Kidney (tissue), 13 donors: ENCODE measurements at regions not wholly inside any gene's neighbourhood (a gene's known extent, or its start where the extent isn't known, plus 50 kb on each side); places are given as distances from the start of the nearest gene placed in this dataset.

Experiments
- DNase-seq, 5 donors: peaks; one replicate each; pipeline ENCODE4 v3.0.0-alpha.2; 2013 to 2020
- FAIRE-seq: peaks from 2 replicates; lab custom pipeline; 2012; peaks lifted over from hg19 to GRCh38; lab: Jason Lieb, UNC
- H3K27ac ChIP-seq, 2 donors: one replicate each; pipeline ENCODE4 v1.7.0; 2013; ENCODE audit warnings: low read depth in 2 of 2, low read length in 2 of 2, inconsistent platforms in 1 of 2
- H3K27me3 ChIP-seq: one replicate; pipeline ENCODE4 v1.7.1; 2013; ENCODE audit warnings: low read length, inconsistent platforms; ENCODE audit not compliant: control insufficient read depth, insufficient read depth
- H3K36me3 ChIP-seq, 3 donors: one replicate each; pipeline versions ENCODE4 v1.7.0 to v1.7.1; 2013; ENCODE audit warnings: low read length in 3 of 3, control low read depth in 1 of 3, inconsistent platforms in 1 of 3; ENCODE audit not compliant: insufficient read depth in 3 of 3, control insufficient read depth in 2 of 3
- H3K4me1 ChIP-seq, 3 donors: one replicate each; pipeline versions ENCODE4 v1.7.0 to v1.7.1; 2013; ENCODE audit warnings: low read length in 3 of 3, inconsistent platforms in 1 of 3, low read depth in 1 of 3; ENCODE audit not compliant: control insufficient read depth in 2 of 3, insufficient read depth in 2 of 3
- H3K4me3 ChIP-seq, 3 donors: one replicate each; pipeline versions ENCODE4 v1.7.0 to v1.8.1; 2013; ENCODE audit warnings: low read length in 3 of 3, control low read depth in 1 of 3, inconsistent platforms in 1 of 3
- H3K9ac ChIP-seq, 3 donors: one replicate each; pipeline versions ENCODE4 v1.7.0 to v1.7.1; 2013; ENCODE audit warnings: low read length in 3 of 3, control low read depth in 1 of 3, inconsistent platforms in 1 of 3
- H3K9me3 ChIP-seq, 3 donors: one replicate each; pipeline versions ENCODE4 v1.7.0 to v1.7.1; 2013; ENCODE audit warnings: low read length in 3 of 3, control low read depth in 1 of 3, inconsistent platforms in 1 of 3; ENCODE audit not compliant: control insufficient read depth in 2 of 3, insufficient read depth in 1 of 3
- intact Hi-C: fragments of 100-400 bp; cut with DNase I; formaldehyde crosslinking; loops from one replicate; pipeline ENCODE4 v1.11.1; 2022
- TF ChIP-seq, protein P1 (sequence below): IDR thresholded peaks from 3 replicates; pipeline ENCODE4 v1.5.1; 2012; ENCODE audit warnings: mild to moderate bottlenecking, moderate library complexity, borderline replicate concordance; ENCODE audit not compliant: insufficient read depth; ENCODE audit errors: extremely low read depth
- donor health status: control.
- donor health status: control.
- donor health status: control.
- donor health status: control.
- donor health status: control.
- donor health status: DM: yes; HTN: yes; CAD: no.
- donor health status: Normal renal cell carcinoma (clear cell type).

DNA sequence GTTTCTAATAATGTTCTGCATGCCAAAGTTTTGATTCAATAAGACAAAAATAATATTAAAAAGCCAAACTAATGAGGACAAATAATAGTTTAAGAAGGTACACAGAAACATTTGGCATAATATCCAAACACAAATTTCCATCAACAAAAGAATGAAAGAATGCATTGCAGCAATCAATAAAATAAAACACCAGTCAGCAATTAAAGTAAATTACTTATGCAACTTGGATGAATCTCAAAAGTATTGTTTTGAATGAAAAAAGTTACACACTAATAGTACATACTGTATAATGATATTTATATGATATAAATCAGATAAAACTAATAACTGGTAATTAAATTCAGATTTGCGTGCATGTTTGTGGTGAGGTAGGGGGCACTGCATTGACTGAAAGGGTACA, 285.5 kb upstream of the PCDH10 start:
- FAIRE-seq (no peak), DNase-seq (no peak)
- TF ChIP-seq, protein P1, sequence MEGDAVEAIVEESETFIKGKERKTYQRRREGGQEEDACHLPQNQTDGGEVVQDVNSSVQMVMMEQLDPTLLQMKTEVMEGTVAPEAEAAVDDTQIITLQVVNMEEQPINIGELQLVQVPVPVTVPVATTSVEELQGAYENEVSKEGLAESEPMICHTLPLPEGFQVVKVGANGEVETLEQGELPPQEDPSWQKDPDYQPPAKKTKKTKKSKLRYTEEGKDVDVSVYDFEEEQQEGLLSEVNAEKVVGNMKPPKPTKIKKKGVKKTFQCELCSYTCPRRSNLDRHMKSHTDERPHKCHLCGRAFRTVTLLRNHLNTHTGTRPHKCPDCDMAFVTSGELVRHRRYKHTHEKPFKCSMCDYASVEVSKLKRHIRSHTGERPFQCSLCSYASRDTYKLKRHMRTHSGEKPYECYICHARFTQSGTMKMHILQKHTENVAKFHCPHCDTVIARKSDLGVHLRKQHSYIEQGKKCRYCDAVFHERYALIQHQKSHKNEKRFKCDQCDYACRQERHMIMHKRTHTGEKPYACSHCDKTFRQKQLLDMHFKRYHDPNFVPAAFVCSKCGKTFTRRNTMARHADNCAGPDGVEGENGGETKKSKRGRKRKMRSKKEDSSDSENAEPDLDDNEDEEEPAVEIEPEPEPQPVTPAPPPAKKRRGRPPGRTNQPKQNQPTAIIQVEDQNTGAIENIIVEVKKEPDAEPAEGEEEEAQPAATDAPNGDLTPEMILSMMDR = no peak
- Histone ChIP-seq H3K4me3 (no peak overlapping the region), H3K27ac (no peak overlapping the region), H3K9ac (no peak overlapping the region), H3K36me3 (no peaks in the 10 kb centered on the region), H3K9me3 (peaks cover 0 to 2% (median 0%) of the 10 kb centered on the region in 3 donors), H3K27me3 (no peaks in the 10 kb centered on the region), H3K4me1 (no peaks in the 10 kb centered on the region)
- intact Hi-C loops = no loop called here

GRCh38 chr4:132865458-132865857, 283.6 kb upstream of the PCDH10 start:
- TF ChIP-seq, protein P1 = no peak
- no peak for FAIRE-seq

DNA sequence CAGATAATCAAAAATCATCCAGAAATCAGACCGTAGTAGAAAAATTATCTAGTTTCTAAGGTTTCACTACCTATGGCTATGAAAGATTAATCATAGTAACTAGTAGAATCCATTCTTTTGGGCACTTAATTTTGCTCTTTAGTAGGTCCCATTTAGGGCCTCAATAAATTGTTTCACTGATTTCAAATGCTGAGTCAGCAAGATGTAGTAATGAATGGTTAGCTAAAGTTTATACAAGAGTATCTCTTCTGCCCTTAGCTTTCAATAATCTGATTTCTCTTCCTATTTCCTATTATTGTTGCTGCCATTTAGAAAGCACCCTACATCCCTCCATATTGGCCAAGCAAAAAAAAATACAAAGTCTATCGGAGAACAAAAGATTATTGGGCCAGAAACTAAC, 283.2 kb upstream of the PCDH10 start:
- Histone ChIP-seq H3K9me3 (peaks cover 0 to 2% (median 0%) of the 10 kb centered on the region in 3 donors), H3K27me3 (no peaks in the 10 kb centered on the region), H3K9ac (no peak overlapping the region), H3K4me3 (no peak overlapping the region), H3K36me3 (no peaks in the 10 kb centered on the region), H3K27ac (no peak overlapping the region), H3K4me1 (no peaks in the 10 kb centered on the region)
- DNase-seq (no peak), FAIRE-seq (no peak)
- TF ChIP-seq, protein P1 = no peak
- intact Hi-C loops = no loop called here

More at GRCh38 chr4:132865458-132865857, 283.6 kb upstream of the PCDH10 start:
- Histone ChIP-seq H3K27me3 (no peaks in the 10 kb centered on the region), H3K4me1 (no peaks in the 10 kb centered on the region), H3K9ac (no peak overlapping the region), H3K27ac (no peak overlapping the region), H3K36me3 (no peaks in the 10 kb centered on the region), H3K4me3 (no peak overlapping the region), H3K9me3 (peaks cover 0 to 2% (median 0%) of the 10 kb centered on the region in 3 donors)
- no peak for DNase-seq
- intact Hi-C loops = no loop called here

- Histone ChIP-seq H3K36me3 (no peaks in the 10 kb centered on the region), H3K27ac (no peak overlapping the region), H3K9me3 (peaks cover 0 to 2% (median 0%) of the 10 kb centered on the region in 3 donors), H3K9ac (no peak overlapping the region), H3K4me3 (no peak overlapping the region), H3K27me3 (no peaks in the 10 kb centered on the region), H3K4me1 (no peaks in the 10 kb centered on the region)
- DNase-seq (peak in 1 of 5 donors; percentile 41), FAIRE-seq (no peak)
- intact Hi-C loops = no loop called here
- TF ChIP-seq, protein P1 = no peak
Observed at GRCh38 chr4:132866616-132867015, 282.5 kb upstream of the PCDH10 start.
